HG02798 (cell line): ENCODE measurements at regions not wholly inside any gene's neighbourhood (a gene's known extent, or its start where the extent isn't known, plus 50 kb on each side); places are given as distances from the start of the nearest gene placed in this dataset.

Experiments used
- ATAC-seq: cut with Tn5 transposase; IDR thresholded peaks from one replicate; pipeline ENCODE4 v1.9.1; 2021; ENCODE audit warnings: mild to moderate bottlenecking; ENCODE audit not compliant: unreplicated experiment, poor library complexity

DNA sequence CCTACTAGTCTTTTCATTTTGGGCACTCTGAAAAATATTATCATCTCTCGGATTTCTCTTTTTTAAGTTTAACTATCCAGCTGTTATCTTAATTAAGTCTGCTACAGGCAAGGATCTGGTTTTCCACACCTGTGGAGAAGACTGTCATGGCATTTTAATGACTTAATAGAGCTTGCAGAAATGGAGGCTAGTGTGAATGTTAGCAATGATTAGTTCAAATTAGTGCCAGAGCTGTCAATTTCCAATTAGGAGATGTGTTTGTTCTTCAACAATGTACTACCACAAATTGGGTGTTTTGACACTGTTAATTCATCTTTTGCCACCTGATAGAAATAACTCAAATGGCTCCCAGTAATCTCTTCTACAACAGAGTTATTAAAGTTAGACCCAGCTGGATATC lies 2023.0 kb upstream of the CDH9 start:
- ATAC-seq, result no peak

DNA sequence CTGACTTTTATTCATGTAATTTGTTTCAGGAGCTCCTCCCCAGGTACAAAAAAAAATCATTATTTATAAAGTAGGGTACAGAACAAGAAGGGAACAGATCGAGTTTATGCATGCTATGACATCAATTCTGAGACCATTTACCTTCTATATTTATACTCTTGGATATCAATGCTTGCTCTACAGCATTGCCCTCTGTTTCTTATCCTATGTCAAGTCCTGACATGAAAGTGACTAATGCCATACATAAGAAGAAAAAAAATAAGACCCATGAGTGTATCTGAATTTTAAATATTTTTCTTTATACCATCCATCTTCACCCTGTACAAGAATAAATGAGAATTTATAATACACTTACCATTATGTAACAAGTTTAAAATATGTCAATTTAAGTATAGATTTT lies 2016.3 kb upstream of the CDH9 start:
- no peak for ATAC-seq

DNA sequence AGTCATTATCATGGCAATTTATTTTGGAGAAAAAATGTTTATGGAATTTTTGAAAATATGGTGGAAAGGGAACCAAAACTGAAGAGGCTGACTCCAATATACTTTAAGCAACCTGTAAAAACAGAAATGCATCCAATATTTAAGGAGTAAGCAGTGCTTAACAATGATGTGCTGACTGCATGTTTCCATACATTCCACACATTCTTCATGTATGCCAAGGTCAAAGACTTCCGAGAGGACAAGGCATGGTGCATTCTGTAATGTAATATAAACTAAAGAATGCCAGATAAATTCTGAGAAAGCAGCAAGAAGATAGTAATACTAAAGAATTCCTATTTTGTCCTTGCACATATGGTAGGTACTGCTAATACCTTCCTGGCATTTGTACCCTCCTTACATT lies 2015.9 kb upstream of the CDH9 start:
- no peak for ATAC-seq

DNA sequence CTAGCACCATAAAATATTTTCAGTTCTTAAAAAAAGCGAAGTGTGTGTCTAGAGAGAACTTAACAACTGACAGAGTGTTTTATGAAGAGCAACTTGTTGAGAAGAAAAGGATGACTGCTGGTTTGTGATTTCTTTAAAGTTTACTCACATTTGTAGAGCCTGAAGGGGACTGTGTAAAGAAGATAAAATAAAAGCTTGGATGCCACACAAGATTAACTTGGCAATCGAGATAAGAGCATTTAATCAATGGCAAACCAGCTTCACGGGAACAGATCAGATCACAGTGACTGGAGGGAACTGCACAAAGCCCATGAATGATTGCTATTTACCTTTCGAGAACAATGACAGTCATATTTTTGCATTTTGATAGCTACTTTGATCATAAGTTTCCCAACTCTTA lies 2013.1 kb upstream of the CDH9 start:
- no peak for ATAC-seq

DNA sequence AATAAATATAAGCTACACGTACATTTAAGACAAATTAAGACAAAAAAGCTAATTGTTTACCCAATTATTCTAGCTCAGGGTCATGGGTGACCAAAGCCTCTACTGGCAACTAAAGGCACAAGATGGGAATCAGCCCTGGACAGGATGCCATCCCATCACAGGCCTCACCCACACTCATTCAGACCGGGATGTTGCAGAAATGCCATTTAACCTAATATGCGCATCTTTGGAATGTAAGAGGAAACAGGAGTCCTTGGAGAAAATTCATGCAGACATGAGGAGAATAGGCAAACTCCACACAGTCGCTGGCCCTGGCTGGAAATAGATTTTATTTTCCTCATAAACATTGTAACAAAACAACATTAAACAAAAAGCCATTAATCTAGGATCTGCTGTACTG lies 2003.8 kb upstream of the CDH9 start:
- no peak for ATAC-seq

DNA sequence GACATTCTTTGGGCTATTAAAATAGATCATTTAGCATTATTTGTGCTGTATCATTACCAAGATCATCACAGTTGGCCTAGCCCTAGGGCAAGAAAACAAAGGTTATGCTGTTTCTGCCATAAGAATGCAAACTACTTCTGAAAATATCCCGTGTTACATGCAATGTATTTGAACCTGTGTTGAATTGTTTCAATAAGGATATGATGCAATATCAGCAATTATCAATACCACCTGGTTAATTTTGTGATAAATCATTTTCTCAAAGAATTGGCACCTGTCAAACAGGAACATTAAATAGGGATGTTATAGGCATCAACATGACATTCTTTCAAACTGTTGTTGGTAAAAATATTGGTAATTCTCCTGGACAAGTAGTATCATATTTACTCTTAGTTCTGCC lies 2002.0 kb upstream of the CDH9 start:
- no peak for ATAC-seq

DNA sequence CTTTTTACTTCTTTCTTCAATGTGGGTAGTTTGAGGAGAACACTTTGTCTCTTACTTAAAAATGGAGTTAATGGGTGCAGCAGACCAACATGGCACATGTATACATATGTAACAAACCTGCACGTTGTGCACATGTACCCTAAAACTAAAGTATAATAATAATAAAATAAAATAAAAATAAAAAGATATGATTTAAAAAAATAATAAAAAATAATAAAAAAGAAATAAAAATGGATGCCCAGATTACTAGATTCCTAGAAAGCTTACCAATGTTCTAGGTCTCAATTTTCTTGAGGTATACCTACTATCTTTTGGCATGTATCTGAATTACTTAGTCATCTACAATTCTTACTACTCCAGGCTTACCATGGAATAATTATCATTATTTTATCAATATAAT lies 2001.6 kb upstream of the CDH9 start:
- ATAC-seq, result no peak

DNA sequence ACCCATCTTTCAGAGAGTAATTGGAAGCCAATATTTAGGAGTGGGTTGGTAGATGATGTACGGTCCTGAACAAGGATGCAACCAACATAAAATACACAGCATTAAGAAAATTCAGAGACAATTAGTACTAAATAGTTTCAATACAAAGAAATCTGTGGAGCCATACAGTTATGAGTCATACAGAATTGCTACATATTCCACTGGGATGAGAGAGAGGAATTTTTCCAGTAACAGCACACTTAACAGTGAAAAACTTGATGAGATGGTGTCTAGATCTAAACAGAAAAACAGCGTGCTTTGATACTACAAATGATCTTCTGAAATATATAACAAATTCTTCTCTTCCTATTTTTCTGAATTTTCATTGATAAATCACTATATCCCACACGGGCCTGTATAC lies 1999.3 kb upstream of the CDH9 start:
- ATAC-seq, result no peak

DNA sequence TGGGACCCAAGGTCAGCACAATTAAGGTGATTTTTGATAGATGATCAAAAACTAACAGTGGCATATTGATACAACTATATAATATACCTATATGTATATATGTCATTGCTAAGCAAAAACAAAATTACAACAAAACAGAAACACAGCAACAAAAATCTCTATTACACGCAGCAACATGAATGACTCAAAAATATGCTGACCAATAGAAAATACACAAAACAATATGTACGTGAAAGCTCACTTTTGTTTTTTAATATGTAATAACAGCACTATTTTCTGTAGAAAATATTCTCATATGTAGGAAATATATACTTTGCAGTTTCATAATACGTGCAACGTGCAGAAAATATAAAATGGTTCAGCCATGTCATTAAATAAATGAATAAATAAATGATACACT lies 1985.7 kb upstream of the CDH9 start:
- no peak for ATAC-seq

DNA sequence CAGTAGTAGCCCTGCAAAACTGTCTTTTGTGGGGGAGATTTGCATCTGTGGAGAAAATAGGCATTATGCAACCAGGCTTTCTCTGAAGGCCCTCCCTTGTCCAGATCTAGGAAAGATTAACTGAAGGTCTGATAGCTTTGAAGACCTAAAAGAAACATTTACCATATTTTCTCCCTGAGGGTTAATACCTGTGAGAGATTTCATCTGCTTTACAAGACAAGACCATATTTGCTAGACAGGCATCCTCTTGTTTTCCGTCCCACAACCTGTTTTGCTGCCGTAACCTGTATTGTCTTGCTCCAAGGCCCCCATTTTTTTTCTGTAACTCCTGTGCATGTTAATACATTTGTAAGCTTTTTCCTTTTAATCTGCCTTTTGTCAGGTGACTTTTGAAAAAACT lies 1985.2 kb upstream of the CDH9 start:
- ATAC-seq, result no peak

DNA sequence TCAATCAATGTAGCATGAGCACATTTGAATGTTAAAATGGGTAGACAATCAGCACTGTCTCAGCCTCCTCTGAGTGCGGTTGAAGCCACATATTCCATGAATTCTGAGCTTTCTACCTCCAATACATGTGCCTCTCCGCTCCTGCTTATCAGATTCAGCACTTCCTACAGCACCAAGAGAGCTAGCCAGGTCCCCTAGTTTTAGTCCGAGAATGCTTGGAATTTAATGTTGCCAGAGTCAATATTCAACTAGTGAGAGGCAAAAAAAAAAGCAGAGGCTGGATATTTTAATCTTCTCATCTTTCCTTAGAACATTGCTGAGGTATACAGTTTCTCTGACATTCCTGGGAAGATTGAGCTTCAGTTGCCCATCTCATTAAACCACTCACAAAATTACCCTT lies 1979.1 kb upstream of the CDH9 start:
- no peak for ATAC-seq

DNA sequence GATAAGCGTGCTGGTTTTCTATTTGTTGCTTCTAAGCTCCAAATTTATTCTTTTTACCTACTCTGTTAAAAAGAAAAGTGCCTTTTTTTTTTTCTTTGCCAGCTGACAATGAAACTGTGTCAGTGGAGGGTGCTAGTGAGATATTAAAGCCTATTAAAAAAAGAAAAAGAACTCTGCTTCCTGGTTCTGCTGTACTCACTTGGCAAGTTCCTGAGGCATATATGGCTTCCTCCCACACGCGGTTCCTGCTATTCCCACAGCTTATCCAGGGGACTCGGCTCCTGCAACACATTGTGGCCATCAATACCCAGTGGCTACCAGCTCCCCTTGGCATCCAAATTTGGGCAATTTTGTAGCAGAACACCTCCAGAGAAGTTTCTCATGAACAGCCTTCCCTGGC lies 1977.7 kb upstream of the CDH9 start:
- ATAC-seq, result no peak

DNA sequence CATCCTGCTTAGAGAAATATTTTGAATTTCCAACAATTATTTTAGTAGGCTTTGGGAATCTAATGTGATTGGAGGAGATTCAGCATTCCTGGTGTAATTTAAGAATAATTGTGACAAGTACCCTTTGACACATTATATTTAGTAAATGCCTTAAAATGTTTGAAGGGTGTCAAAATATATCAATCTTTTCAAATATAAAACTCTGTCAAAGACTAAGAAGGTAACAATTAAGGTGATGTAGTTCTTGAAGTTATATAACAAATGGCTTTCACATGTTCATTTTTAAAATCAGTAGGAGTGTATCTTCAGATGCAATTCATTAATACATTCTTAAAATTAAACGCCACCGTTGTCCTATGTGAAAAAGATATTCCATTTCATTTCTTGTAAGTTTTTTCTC lies 1977.1 kb upstream of the CDH9 start:
- no peak for ATAC-seq

DNA sequence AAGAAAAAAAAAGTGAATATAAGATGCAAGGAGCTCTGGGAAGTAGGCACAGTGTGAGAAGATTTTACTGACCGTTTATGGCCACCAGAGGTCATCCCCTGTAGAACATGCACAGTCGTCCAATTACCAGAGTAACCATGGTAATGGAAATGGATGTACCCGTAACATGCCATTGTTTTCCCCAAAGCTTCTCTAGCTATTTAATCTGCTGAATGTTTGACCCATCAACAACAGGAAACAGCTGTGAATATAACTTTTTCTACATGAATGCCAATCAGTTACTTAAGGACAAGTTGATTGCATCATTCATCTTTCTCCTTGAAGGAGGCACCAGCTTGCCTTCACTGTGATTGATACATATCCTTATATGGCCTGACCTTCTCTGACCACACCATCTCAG lies 1967.0 kb upstream of the CDH9 start:
- no peak for ATAC-seq

DNA sequence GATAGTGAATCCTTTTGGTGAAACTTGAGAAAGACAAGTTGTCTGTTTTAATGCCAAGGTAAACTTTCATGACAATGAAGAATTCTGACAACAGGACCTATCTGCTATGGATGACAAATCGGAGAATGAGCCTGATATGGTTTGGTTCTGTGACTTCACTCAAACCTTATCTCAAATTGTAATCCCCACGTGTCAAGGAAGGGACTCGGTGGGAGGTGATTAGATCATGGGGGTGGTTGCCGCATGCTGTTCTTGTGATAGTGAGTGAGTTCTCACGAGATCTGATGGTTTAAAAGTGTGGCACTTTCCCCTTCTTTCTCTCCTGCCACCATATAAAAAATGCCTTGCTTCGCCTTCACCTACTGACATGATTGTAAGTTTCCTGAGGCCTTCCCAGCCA lies 1964.1 kb upstream of the CDH9 start:
- no peak for ATAC-seq

DNA sequence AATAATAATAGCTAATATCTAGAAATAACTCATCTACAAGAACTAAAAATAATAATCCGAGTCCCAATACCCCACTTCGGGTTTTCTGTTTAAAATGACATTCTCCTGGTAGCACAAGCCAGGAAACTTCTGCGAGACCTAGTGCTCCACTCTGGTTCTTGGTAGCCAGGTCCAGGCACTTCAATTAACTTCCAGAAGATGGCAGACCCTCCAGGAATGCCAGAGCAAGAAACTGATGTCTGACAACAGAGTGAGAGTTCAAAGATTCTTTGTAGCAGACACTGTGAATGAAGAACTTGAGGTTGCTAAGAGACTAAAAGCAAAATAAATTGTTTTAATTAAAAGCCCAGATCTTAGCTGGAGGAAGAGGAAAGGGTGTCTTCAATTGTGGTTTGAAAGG lies 1963.3 kb upstream of the CDH9 start:
- ATAC-seq, result no peak

DNA sequence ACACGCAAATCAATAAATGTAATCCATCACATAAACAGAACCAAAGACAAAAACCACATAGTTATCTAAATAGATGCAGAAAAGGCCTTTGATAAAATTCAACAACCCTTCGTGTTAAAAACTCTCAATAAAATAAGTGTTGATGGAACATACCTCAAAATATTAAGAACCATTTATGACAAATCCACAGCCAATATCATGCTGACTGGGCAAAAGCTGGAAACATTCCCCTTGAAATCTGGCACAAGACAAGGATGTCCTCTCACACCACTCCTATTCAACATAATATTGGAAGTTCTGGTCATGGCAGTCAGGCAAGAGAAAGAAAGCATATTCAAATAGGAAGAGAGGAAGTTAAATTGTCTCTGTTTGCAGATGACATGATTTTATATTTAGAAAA lies 1946.3 kb upstream of the CDH9 start:
- ATAC-seq, result no peak

DNA sequence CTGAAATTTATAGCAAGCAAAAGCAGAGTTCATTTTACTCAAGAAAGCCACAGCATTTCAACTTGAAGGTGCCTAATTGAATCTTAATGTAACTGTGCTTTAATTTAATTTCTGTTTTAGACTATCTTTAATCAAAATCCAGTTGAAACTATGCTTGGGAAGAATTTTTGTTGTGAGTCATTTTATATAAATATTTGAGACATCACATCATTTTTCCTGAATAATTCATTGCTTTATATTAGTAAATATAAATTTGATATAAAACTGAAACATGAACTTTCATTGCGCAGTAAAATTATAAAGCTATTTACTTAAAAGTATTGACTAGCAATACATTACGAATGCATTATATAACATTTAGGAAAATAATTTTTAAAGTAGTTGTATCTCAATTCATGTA lies 1937.1 kb upstream of the CDH9 start:
- ATAC-seq, result no peak

DNA sequence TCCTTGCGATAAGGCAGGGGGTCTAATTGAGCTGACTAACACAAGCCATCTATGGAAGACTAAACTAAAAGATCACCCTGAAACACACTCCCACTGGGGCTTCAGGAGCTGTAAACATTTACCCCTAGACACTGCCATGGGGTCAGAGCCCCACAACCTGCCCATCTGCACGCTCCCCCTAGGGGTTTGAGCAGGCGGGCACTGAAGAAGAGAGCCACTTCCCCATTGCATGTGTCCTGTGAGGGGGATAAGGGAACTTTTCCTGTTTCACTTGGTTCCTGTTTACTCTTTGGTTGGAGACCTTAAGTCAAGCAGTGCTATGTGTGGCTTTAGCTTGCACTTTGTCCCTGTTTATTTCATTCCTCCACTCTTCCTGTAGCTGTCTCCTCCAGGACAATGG lies 1929.5 kb upstream of the CDH9 start:
- ATAC-seq, result no peak

DNA sequence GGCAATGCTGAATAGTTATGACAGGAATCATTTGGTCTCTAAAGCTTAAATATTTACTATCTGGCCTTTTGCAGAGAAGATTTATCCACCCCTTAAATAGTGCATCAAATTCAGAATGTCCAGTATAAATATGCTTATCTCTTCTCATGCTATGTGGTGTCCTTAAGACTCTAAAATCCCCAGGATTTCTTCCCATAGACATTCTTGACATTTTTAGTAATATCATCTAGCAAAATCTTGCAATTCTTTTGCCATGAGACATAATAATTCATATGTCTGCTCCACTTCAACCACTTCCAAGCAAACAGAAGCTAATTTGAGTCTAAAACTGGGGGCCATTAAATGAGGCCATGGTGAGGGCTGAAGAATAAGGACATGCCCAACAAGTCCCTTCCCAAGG lies 1923.4 kb upstream of the CDH9 start:
- no peak for ATAC-seq

DNA sequence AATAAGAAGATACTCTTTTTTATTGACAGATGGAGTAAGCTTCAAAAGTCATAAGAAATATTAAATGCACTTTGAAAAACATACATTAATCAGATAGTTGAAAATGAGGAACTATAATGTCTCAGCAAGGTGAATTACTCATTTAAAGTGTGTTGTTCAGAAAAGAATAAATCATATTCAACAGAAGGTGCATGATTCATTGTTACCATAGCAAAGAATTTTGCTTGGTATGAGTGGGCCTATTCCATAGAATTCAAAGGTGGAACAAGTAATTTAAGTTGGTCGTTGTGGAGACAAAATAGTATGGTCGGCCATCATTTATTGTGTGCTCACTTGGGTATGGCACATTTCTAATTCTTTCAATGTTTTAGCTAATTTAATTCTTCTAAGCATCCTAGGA lies 1920.2 kb upstream of the CDH9 start:
- no peak for ATAC-seq

DNA sequence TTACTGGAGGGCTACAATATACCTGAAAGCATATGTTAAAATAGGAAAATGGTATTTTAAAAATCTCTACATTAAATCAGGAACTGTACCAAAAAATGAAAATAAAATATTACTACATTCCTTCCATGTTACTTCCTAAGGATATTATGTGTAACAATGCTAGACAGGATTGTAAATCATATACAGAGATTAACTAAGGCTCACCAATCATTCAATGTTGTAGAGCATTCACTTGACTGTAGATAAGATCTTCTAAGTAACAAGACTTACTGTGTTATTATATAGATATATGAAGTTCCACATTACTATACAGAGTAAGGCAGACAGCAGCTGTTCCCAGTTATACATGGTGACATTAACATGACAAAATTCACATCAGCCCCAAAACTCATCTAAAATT lies 1919.1 kb upstream of the CDH9 start:
- no peak for ATAC-seq

DNA sequence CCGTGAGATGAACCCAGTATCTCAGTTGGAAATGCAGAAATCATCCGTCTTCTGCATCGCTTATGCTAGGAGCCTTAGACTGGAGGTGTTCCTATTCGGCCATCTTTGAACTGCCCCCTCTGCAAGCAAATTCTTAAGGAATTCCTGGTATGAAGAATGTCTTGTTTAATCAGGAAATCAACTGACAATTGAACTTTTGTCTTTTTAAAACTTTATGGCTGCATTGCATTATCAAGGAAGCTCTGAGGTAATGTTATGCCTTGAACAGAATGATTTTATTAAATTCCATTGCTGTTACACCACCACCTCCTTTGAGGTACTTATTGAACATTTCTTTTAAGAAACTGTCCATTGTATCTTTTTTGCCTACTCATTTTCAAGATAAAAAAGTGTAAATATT lies 1915.7 kb upstream of the CDH9 start:
- ATAC-seq, result no peak

DNA sequence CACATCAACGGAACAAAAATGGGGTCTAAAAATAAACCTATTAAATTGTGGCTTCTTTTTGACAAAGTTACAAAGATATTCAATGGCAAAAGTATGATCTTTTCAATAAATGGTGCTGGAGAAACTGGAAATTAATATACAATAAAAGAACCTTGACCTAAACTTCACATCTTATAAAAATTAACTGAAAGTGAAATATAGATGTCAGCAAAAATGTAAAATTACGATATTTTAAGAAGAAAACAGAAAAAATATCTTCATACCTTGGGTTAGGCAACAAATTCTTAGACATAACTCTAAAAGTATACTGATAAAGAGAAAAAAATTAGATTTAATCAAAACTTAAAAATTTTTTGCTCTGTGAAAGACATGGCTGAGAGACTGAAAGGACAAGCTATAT lies 1909.5 kb upstream of the CDH9 start:
- no peak for ATAC-seq
